RWPE1 (cell line): ENCODE measurements at regions not wholly inside any gene's neighbourhood (a gene's known extent, or its start where the extent isn't known, plus 50 kb on each side); places are given as distances from the start of the nearest gene placed in this dataset.

ENCODE experiments used
- CTCF ChIA-PET: fragments of 350-600 bp; sonication (Branson Sonifier 250); formaldehyde crosslinking; extraction: SDS; loops from one replicate; lab custom pipeline; 2021; lab: Yijun Ruan, JAX
- POLR2A ChIA-PET: fragments of 400-600 bp; formaldehyde crosslinking; extraction: SDS; loops from one replicate; lab custom pipeline; 2020; ENCODE audit warnings: antibody characterized with exemption; ENCODE audit not compliant: low non-redundant PET; lab: Yijun Ruan, JAX
- DNase-seq: peaks from one replicate; pipeline ENCODE4 v3.0.0; 2012; ENCODE audit warnings: low spot score
- H3K27ac ChIP-seq: fragments of 450-650 bp; 2 replicates; pipeline ENCODE4 v1.5.1; 2017
- TF ChIP-seq, protein P1 (sequence below): fragments of 450-650 bp; conservative IDR thresholded peaks from 2 replicates; pipeline ENCODE4 v1.5.1; 2017; ENCODE audit warnings: low read depth, mild to moderate bottlenecking

DNA sequence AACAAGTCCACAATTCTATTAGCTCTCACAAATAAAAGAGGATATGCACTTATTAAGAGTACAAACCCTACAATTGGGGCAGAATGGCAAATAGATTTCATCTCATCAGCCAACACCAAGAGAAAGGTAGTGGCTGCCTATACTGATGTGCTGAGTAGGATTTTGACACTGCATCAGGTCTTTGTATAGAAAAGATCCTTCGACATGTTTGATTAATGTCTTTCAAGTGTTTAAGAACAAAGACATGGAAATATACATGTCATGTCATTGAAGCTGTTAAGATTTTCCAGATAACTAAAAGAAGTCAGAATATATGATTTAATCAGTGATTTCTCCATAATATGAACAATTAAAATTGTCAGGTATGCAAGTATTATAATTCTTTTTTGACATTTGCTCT, 238.7 kb upstream of the GRAMD2B start:
- DNase-seq: no peak
- ChIA-PET CTCF (no interaction called here), POLR2A (no interaction called here)
- TF ChIP-seq, protein P1, sequence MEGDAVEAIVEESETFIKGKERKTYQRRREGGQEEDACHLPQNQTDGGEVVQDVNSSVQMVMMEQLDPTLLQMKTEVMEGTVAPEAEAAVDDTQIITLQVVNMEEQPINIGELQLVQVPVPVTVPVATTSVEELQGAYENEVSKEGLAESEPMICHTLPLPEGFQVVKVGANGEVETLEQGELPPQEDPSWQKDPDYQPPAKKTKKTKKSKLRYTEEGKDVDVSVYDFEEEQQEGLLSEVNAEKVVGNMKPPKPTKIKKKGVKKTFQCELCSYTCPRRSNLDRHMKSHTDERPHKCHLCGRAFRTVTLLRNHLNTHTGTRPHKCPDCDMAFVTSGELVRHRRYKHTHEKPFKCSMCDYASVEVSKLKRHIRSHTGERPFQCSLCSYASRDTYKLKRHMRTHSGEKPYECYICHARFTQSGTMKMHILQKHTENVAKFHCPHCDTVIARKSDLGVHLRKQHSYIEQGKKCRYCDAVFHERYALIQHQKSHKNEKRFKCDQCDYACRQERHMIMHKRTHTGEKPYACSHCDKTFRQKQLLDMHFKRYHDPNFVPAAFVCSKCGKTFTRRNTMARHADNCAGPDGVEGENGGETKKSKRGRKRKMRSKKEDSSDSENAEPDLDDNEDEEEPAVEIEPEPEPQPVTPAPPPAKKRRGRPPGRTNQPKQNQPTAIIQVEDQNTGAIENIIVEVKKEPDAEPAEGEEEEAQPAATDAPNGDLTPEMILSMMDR: no peak
- H3K27ac ChIP-seq: no peak overlapping the region

DNA sequence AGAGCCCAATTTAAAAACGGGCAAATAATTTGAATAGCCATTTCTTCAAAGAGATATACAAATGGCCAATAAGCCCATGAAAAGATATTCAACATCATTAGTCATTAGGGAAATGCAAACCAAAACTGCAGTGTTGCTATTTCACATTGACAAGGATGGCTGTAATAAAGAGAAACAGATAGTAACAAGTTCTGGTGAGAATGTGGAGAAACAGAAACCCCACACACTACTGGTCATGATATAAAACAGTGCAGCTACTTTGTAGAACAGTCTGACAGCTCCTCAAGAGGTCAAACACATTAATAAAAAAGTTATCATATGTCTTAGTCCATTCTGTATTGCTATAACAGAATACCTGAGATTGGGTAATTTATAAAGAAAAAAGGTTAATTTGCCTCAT, 237.0 kb upstream of the GRAMD2B start:
- no peak for DNase-seq
- no peak overlapping the region for H3K27ac ChIP-seq
- CTCF ChIA-PET: interaction anchor here (0.6 kb wide), 1 partner anchor 1278 kb away, joined by 3 read pairs; no protein-coding TSS in a partner anchor
- TF ChIP-seq, protein P1: no peak
- POLR2A ChIA-PET: no interaction called here

DNA sequence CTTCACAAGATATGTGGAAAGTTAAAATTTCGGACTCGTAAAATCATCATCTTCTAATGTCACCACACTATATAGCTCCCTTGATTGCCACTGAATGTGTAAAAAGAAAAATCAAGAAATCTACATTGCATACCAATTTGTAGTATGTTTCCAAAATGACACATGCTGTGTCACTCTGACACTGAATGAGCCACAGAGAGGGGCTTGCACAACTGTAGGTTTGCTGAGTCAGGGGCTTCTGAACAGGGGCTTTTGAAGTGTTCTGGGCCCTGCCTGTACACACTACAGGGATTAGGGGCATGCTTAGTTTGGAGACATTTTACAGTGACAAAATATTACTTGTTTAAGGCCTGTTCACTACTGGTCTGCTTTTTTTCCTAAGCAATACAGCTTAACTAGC, 234.4 kb upstream of the GRAMD2B start:
- TF ChIP-seq, protein P1: no peak
- CTCF ChIA-PET: no interaction called here

DNA sequence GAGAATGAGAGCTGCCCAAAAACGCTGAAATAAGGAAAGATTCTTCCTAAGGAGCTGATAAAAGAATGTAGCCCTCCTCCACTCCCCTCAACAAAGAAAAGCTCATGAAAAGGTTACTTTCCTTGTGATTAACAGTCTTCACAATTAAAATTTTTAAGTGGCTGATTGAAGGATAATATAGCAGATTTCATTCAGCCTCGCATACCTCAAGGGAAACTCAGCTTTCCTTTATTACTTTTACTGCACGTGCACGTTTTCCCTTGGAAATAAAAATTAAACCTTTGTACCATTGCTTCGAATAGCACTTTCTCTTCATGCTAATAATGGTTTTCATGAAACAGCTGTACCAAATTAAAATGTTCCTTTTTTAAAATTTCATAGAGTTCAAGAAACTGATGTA, 234.0 kb upstream of the GRAMD2B start:
- H3K27ac ChIP-seq: no peak overlapping the region
- POLR2A ChIA-PET: no interaction called here
- DNase-seq: no peak
- TF ChIP-seq, protein P1: no peak
- CTCF ChIA-PET: no interaction called here

More for the DNA sequence above, 234.4 kb upstream of the GRAMD2B start:
- DNase-seq: no peak
- POLR2A ChIA-PET: no interaction called here
- H3K27ac ChIP-seq: no peak overlapping the region

DNA sequence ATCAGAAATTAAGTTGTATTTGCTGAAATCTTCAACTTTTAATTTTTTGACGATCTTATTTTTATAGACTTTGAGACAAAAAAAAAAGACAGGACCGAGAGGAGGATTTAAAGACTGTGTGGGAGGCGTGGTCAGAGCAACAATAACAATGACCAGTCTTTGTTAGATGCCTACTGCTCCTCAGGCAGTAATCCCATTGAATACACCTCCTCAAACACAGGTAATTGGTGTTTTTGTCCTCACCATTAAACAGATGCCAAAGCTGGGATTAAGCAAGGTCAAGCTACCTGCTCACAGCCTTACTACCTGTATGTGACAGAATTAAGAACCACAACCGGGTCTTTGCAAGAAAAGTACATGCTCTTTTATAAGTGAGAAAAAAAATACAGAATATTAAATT, 233.3 kb upstream of the GRAMD2B start:
- DNase-seq: no peak
- no peak overlapping the region for H3K27ac ChIP-seq
- POLR2A ChIA-PET: no interaction called here
- TF ChIP-seq, protein P1: no peak
- CTCF ChIA-PET: no interaction called here

DNA sequence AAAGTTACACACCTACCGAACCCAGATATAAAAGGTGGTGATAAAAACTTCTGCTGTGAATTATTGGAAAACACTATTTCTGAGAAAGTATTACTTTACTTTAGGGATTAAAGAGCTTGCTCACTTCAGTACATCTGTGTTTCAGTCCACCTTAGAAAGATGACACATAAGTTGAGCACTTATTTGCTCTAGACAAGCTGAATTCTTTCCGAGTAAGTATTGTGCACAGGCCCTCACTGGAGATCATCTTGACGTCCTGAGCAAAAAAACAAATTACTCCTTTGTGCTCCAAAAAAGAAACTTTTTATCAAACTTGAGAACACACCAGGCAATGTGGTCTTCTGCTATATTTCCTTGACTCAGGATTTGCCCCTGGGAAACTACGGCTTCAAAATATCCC, 231.0 kb upstream of the GRAMD2B start:
- H3K27ac ChIP-seq: no peak overlapping the region
- DNase-seq: no peak
- TF ChIP-seq, protein P1: no peak
- ChIA-PET POLR2A (no interaction called here), CTCF (interaction anchor here (0.6 kb wide), 1 partner anchor 14 kb away, joined by 3 read pairs; no protein-coding TSS in a partner anchor)
